Activated CD8-positive, alpha-beta memory T cell treated with anti-CD3 and anti-CD28 coated beads for 36 hours (primary cell): ENCODE measurements at regions not wholly inside any gene's neighbourhood (a gene's known extent, or its start where the extent isn't known, plus 50 kb on each side); places are given as distances from the start of the nearest gene placed in this dataset.
"Not testable (repeated sequence)": the region's sequence is repeated elsewhere in the genome, so short reads cannot be mapped to it uniquely, and the experiment has no call there.

Source experiments
- CTCF ChIA-PET: fragments of 350-600 bp; sonication (Branson Sonifier 250); formaldehyde crosslinking; loops from one replicate; lab custom pipeline; 2021; ENCODE audit warnings: antibody characterized with exemption; lab: Charles Lee
- POLR2A ChIA-PET: fragments of 350-600 bp; sonication (Branson Sonifier 250); formaldehyde crosslinking; loops from one replicate; lab custom pipeline; 2021; ENCODE audit warnings: antibody characterized with exemption; lab: Charles Lee

GRCh38 chr6:139470997-139471396, 96.5 kb upstream of the CITED2 start:
- POLR2A ChIA-PET = no interaction called here
- CTCF ChIA-PET = no interaction called here

DNA sequence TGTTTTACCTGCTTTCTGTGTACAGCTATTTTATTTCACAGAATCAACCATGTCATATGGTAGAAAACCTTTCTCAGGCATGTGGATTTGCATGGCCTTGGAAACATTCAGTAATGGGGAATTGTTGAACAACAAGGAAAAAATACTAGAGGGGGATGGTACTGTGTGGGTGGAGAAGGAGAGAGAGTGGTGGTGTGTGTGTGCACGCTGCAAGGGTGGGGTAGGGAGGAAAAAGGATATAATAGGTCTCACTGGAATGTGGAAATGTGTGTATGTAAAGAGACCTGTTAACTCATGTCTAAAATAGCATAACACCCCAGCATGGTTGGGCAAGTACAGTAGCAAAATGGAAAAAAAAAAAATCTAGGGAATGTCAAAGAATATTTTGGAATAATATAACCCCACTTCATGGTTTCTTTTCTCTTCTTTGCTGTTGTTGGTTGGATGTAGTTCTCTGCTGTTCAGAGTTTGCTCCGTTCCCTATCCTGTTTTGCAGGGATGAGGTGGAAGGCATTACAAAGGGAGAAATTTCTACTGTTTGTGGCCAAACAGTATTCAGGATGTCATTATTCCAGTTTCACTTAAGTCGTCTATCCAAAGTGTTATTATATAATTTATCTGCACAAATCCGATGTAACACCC, 93.9 kb upstream of the CITED2 start:
- POLR2A ChIA-PET = interaction anchor here (0.7 kb wide), 1 partner anchor 548 kb away, joined by 6 read pairs; no protein-coding TSS in a partner anchor
- CTCF ChIA-PET = no interaction called here

- CTCF ChIA-PET = no interaction called here
- POLR2A ChIA-PET = no interaction called here
Observed at GRCh38 chr6:139457476-139457875, 83.0 kb upstream of the CITED2 start.

GRCh38 chr6:139452148-139452876, 77.9 kb upstream of the CITED2 start:
- POLR2A ChIA-PET = no interaction called here
- CTCF ChIA-PET = no interaction called here

- ChIA-PET POLR2A (no interaction called here), CTCF (no interaction called here)
Observed at GRCh38 chr6:139449611-139450000, 75.2 kb upstream of the CITED2 start.

DNA sequence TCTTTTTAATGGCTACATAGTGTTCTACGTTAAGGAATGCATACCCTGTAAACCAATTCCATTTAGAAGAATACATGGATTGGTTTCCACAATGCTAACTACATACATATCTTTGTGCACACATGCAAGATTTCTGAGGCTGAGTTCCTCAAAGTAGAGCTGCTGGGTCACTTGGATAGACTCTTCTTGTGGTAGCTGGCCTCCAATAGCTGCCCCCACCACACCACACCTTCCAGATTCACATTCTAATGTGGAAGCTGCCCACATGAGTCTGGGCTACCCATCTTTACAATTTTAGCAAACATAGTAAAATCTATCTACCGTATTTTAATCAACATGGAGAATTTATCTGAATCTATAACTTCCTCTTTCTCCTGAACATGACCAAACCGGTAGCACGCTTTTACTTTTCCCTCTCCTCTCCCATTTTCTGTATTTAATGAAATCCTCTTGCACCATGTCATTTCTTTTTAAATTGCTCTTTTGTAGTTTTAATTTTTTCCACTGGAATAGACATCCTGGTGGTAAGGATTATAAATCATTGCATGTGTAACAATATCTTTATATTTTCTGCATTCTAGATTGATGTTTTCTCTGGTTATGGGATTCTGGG, 74.7 kb upstream of the CITED2 start:
- ChIA-PET CTCF (no interaction called here), POLR2A (no interaction called here)

GRCh38 chr6:139448051-139448649, 73.7 kb upstream of the CITED2 start:
- ChIA-PET POLR2A (interaction anchor here (1.3 kb wide), 1 partner anchor 73 kb away, joined by 3 read pairs; the partner anchor contains the start of gene CITED2), CTCF (no interaction called here)

- POLR2A ChIA-PET = interaction anchor here (1.3 kb wide), 1 partner anchor 73 kb away, joined by 3 read pairs; the partner anchor contains the start of gene CITED2
- CTCF ChIA-PET = no interaction called here
Observed at GRCh38 chr6:139447656-139447975, 73.2 kb upstream of the CITED2 start.

DNA sequence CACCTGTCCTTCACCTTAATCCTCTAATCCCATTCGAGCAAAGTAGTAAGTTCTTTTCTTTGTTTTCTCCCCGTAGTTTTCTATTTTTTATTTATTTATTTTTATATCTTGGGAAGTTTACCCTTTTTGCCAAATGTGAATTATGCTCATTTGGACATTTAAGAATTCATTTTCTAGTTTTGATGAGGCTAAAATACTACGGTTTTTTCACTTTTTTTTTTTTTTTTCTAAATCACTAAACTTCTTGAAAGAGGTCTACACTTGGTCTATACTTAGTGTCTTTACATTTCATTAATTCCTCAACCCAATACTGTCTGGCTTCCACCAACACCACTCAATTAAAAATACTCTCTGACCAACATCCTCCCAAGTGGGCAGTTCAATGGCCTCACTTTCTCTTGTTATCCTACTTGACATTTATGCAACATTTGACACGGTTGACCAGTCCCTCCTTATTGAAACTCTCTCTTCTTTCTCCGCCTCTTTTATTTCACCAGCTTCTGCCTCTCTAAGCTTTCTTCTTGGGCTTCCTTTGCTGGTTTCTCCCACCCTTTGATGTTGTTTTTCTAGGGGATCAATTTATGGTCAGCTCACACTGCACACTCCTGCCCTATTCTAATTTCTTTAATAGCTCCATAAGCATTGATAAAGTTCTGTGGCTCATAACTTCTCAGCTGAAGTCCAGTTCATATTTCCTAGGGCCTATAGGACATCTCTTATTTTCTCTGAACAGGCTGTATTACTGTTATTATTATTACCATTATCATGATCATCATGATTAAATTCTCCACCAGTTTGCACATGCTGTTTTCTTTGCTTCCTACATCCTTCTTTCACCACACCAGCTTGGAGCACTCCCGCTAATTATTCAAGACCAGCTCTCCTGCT, 72.6 kb upstream of the CITED2 start:
- ChIA-PET CTCF (no interaction called here), POLR2A (interaction anchor here (1.3 kb wide), 1 partner anchor 72 kb away, joined by 3 read pairs; the partner anchor contains the start of gene CITED2)

- ChIA-PET CTCF (no interaction called here), POLR2A (no interaction called here)
Observed at GRCh38 chr6:139446138-139446715, 71.8 kb upstream of the CITED2 start.

DNA sequence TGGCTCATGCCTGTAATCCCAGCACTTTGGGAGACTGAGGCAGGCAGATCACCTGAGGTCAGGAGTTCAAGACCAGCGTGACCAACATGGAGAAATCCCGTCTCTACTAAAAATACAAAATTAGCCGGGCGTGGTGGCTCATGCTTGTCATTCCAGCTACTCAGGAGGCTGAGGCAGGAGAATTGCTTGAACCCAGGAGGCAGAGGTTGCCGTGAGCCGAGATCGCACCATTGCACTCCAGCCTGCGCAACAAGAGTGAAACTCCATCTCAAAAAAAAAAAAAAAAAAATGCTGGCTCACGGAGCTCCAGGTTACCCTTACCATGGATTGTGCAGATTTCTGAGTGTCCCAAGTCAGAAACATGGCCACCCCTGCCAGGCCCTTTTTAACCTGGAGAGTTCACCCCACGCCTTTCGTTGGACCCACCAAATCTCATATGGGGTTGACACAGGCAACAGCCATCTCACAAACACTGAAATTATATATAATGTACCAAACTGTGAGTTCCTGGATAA, 69.9 kb upstream of the CITED2 start:
- CTCF ChIA-PET, POLR2A ChIA-PET: not testable (repeated sequence)

GRCh38 chr6:139443231-139444112, 69.0 kb upstream of the CITED2 start:
- POLR2A ChIA-PET = no interaction called here
- CTCF ChIA-PET = no interaction called here

DNA sequence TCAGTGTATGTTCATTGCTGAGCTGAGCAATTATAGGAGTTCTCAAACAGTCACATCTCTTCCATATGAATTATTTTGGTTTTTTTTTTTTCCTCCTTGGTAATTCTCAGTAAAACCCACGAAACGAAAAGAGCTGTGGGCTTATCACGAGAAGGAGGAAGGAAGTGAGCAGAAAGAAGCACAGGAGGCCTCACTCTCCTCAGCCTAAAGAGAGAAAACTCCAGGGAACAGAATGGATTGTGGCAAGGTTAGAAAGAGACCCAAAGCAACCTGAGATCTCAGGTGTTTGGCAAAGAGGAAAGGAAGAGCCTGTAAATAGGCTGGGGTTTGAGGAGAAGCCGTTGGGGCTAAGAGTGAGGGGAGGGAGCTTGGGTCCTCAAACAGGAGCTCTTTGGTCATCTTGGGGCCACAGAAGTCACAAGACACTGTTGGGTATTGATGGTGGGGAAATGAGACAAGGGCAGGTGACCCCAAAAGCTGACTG, 67.8 kb upstream of the CITED2 start:
- ChIA-PET POLR2A (no interaction called here), CTCF (no interaction called here)

- POLR2A ChIA-PET = no interaction called here
- CTCF ChIA-PET = interaction anchor here (1.2 kb wide), 1 partner anchor 66 kb away, joined by 3 read pairs; no protein-coding TSS in a partner anchor
Observed at GRCh38 chr6:139439349-139439748, 64.9 kb upstream of the CITED2 start.

DNA sequence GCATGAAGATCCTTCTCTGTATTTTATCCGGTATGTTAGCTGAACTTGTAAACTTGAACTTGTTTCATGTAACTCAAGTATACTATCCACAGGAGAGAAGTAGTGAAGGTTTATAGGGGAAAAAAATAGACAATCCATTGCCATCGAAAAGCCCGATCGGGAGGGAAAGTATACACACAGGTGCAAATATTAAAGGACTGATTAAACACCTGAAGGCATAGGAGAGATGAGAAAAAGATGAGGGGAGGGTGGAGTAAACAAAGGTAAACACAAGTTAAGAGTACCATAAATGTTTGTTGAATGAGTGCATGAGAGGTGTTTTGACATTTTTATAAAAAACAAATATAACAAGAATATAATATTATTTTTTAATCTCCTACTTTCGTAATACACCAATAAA, 64.3 kb upstream of the CITED2 start:
- ChIA-PET POLR2A (no interaction called here), CTCF (interaction anchor here (1.2 kb wide), 1 partner anchor 66 kb away, joined by 3 read pairs; no protein-coding TSS in a partner anchor)

DNA sequence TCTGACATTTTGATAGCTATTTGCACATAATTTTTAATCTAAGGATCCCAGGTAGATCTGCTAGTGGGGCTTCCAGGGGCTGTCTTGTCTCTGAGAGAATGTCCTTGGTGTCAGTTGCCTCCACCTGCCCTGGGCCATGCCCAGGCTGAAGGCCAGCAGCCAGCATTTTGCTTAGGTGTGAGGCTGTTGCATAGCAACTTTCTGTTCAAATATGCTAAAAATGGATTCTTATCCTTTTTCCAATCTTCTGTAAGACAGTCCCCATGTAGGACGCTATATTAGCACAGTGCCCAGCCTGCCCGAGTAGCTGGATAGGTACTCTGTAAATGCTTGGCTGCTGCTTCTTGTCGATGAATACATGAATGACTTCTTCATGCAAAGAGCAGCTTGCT, 62.5 kb upstream of the CITED2 start:
- ChIA-PET POLR2A (no interaction called here), CTCF (no interaction called here)

DNA sequence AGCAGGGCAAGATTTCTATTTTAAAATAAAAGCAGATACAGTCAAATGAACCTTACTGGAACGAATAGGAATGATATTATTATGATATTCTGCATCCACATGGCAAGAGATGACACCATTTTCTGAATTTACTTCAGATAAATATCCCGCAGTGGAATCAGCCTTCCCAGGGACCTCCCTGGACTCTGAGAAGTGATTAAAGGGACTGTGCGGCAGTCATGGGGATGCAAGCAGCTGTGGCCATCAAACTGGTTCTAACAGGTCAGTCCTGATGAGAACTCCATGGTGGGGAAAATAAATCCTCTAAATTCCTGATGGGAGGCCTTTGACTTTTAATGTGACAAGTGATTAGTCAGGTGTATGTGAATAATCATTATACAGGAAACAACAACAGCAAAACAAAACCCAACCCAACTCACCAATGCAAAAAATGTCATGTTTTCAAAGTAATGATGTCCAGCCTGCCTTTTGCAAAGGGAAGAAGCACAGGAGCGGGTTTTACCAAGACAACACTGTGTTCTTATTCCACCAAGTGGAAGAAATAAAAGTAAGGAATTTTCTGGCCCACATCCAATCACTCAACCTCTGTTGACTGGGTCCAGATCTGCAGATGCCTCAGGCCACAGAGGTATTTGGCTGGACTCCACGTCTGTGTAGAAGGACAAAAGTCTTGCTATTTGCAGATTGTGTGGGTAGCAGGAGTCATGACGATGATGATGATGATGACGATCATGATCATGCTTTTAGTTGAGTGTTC, 61.9 kb upstream of the CITED2 start:
- ChIA-PET CTCF (no interaction called here), POLR2A (no interaction called here)
